ENCODE measurements at regions not wholly inside any gene's neighbourhood (a gene's known extent, or its start where the extent isn't known, plus 50 kb on each side); places are given as distances from the start of the nearest gene placed in this dataset.

GRCh38 chr7:126052229-126052628, 1122.6 kb upstream of the POT1 start:
- TF ChIP-seq TBP (optimal IDR thresholded peaks at IDR 0.05; ENCODE audit: low read depth, low read length), result no peak
- TF ChIP-seq RAD21 (CRISPR knock-in tag; conservative IDR thresholded peaks at IDR 0.05 in 1 of 2, IDR thresholded peaks at IDR 0.05 in 1 of 2), result no peak
- TF ChIP-seq ATF3 (IDR thresholded peaks at IDR 0.05), result no peak
- TF ChIP-seq ATF3 (CRISPR knock-in tag; conservative IDR thresholded peaks at IDR 0.05), result no peak
- no peak for TF ChIP-seq ZFP36 (IDR thresholded peaks at IDR 0.05; ENCODE audit: low read depth, low read length, partially characterized antibody)
- TF ChIP-seq POLR2A (conservative IDR thresholded peaks at IDR 0.05), result no peak
- TF ChIP-seq CCAR2 (IDR thresholded peaks at IDR 0.05; ENCODE audit: low read depth, low read length), result no peak
- TF ChIP-seq ZNF830 (CRISPR knock-in tag; IDR thresholded peaks at IDR 0.05), result no peak
- TF ChIP-seq KAT8 (IDR thresholded peaks at IDR 0.05; ENCODE audit: low read depth), result no peak
- no peak for TF ChIP-seq POLR2H (tag; IDR thresholded peaks at IDR 0.05; ENCODE audit: low read depth)
- TF ChIP-seq ETV6 (IDR thresholded peaks at IDR 0.05; ENCODE audit: borderline replicate concordance in 1 of 2, low read depth in 2 of 2, low read length in 1 of 2), result no peak
- no peak for TF ChIP-seq ETV6 (CRISPR knock-in tag; IDR thresholded peaks at IDR 0.05; ENCODE audit: borderline replicate concordance)
- TF ChIP-seq CTCF (IDR thresholded peaks at IDR 0.05 in 2 of 3, conservative IDR thresholded peaks at IDR 0.05 in 1 of 3; ENCODE audit: insufficient read depth in 2 of 3, low read depth in 1 of 3, low read length in 3 of 3), result no peak
